ENCODE measurements at regions not wholly inside any gene's neighbourhood (a gene's known extent, or its start where the extent isn't known, plus 50 kb on each side); places are given as distances from the start of the nearest gene placed in this dataset.
A peak's percentile ranks its signal among the peaks of the same experiment; 100 is the strongest.

DNA sequence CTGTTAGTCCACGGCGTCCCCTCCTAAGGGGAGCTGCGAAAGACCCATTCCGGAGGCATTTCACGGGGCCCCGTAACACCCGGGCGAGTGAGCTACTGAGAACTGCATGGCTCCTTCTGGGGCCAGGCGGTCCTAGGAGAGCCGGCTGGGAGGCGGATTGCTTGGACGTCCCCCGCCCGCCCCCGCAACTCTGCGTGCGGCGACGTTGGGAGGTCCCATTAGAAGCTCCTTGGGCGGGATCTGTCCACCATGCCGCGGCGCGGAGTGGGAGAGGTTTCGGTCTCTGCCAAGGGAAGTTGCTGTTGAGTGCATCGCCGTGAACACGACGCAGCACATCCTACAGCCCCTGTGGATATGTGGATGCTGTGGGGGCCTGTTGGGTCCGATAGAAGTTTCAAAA is 85.4 kb upstream of the IGFBP7 start:
- TF ChIP-seq EP300 (IDR thresholded peaks at IDR 0.05) (no peak), POLR2A (IDR thresholded peaks at IDR 0.05) (no peak), POLR2AphosphoS5 (IDR thresholded peaks at IDR 0.05) (no peak)
- TF ChIP-seq, protein P1, sequence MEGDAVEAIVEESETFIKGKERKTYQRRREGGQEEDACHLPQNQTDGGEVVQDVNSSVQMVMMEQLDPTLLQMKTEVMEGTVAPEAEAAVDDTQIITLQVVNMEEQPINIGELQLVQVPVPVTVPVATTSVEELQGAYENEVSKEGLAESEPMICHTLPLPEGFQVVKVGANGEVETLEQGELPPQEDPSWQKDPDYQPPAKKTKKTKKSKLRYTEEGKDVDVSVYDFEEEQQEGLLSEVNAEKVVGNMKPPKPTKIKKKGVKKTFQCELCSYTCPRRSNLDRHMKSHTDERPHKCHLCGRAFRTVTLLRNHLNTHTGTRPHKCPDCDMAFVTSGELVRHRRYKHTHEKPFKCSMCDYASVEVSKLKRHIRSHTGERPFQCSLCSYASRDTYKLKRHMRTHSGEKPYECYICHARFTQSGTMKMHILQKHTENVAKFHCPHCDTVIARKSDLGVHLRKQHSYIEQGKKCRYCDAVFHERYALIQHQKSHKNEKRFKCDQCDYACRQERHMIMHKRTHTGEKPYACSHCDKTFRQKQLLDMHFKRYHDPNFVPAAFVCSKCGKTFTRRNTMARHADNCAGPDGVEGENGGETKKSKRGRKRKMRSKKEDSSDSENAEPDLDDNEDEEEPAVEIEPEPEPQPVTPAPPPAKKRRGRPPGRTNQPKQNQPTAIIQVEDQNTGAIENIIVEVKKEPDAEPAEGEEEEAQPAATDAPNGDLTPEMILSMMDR (IDR thresholded peaks at IDR 0.05), result no peak
- DNase-seq (ENCODE audit: low spot score in 2 of 2), result no peak
- no peak overlapping the region for H3K4me3 ChIP-seq
- no peaks in the 10 kb centered on the region for H3K4me1 ChIP-seq
- no peak overlapping the region for H3K27ac ChIP-seq
- H3K27me3 ChIP-seq, result peaks cover 9% of the 10 kb centered on the region
- H3K9me3 ChIP-seq, result no peaks in the 10 kb centered on the region
- 86% methylated on average over 30 of the region's 30 CpGs for WGBS
- H3K36me3 ChIP-seq, result no peaks in the 10 kb centered on the region

DNA sequence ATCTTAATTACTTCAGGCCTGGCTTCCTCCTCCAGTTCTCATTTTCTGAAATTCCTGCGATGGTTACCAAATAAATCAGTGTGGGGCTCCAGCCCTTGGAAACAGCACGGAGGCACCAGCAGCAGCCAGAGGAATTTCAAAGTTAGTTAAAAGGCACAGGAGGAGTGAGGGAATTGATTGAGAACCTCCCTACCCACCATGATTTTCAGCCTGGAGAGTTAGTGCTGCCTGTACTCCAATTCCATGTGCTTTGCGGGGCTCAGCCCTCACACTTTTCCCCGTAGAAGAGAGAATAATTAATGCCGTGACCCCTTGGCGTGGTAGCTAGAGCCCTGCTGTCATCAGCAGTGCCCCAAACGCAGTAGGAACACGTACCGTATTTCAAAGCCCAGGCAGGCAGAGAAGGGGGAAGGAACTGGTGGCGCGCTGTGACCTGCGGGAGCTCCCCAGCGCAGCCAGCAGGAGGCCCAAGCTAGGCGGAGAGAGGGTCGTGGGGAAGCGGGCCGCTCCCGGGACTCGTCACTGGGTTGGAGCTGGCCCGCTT is 84.0 kb upstream of the IGFBP7 start:
- Histone ChIP-seq H3K27me3 (peaks cover 9% of the 10 kb centered on the region), H3K4me3 (no peak overlapping the region), H3K4me1 (no peaks in the 10 kb centered on the region), H3K27ac (no peak overlapping the region), H3K36me3 (no peaks in the 10 kb centered on the region), H3K9me3 (no peaks in the 10 kb centered on the region)
- 38% methylated on average over 17 of the region's 20 CpGs for WGBS
- TF ChIP-seq, protein P1 (IDR thresholded peaks at IDR 0.05), result no peak
- no peak for DNase-seq (ENCODE audit: low spot score in 2 of 2)

GRCh38 chr4:57193209-57193810 is 83.1 kb upstream of the IGFBP7 start:
- Histone ChIP-seq H3K36me3 (no peaks in the 10 kb centered on the region), H3K4me1 (no peaks in the 10 kb centered on the region), H3K27ac (no peak overlapping the region), H3K27me3 (peaks cover 9% of the 10 kb centered on the region), H3K9me3 (no peaks in the 10 kb centered on the region), H3K4me3 (no peak overlapping the region)
- TF ChIP-seq POLR2AphosphoS5 (IDR thresholded peaks at IDR 0.05), result no peak
- TF ChIP-seq, protein P1 (IDR thresholded peaks at IDR 0.05), result no peak
- TF ChIP-seq POLR2A (IDR thresholded peaks at IDR 0.05), result no peak
- DNase-seq (ENCODE audit: low spot score in 2 of 2), result no peak
- WGBS, result 79% methylated on average over 3 of the region's 3 CpGs

GRCh38 chr4:57191523-57192034 is 81.4 kb upstream of the IGFBP7 start:
- no peak overlapping the region for H3K27ac ChIP-seq
- H3K36me3 ChIP-seq, result no peaks in the 10 kb centered on the region
- H3K9me3 ChIP-seq, result no peaks in the 10 kb centered on the region
- H3K4me1 ChIP-seq, result no peaks in the 10 kb centered on the region
- WGBS, result 54% methylated on average over 1 of the region's 1 CpG
- no peak for DNase-seq (ENCODE audit: low spot score in 2 of 2)
- H3K27me3 ChIP-seq, result peaks cover 9% of the 10 kb centered on the region
- TF ChIP-seq POLR2AphosphoS5 (IDR thresholded peaks at IDR 0.05) (no peak), EP300 (IDR thresholded peaks at IDR 0.05) (no peak), POLR2A (IDR thresholded peaks at IDR 0.05) (no peak)
- TF ChIP-seq, protein P1 (IDR thresholded peaks at IDR 0.05), result no peak
- H3K4me3 ChIP-seq, result no peak overlapping the region

GRCh38 chr4:57190601-57191481 is 80.7 kb upstream of the IGFBP7 start:
- peaks cover 9% of the 10 kb centered on the region for H3K27me3 ChIP-seq
- WGBS, result 71% methylated on average over 12 of the region's 12 CpGs
- no peaks in the 10 kb centered on the region for H3K36me3 ChIP-seq
- no peak overlapping the region for H3K4me3 ChIP-seq
- H3K27ac ChIP-seq, result no peak overlapping the region
- DNase-seq (ENCODE audit: low spot score in 2 of 2), result no peak
- H3K9me3 ChIP-seq, result no peaks in the 10 kb centered on the region
- TF ChIP-seq, protein P1 (IDR thresholded peaks at IDR 0.05), result peak in 1 of 2 donors; percentile 32
- TF ChIP-seq POLR2AphosphoS5 (IDR thresholded peaks at IDR 0.05), result no peak
- H3K4me1 ChIP-seq, result no peaks in the 10 kb centered on the region

Measured in suprapubic skin (tissue), 4 donors.